GM13977 (cell line): ENCODE measurements at regions not wholly inside any gene's neighbourhood (a gene's known extent, or its start where the extent isn't known, plus 50 kb on each side); places are given as distances from the start of the nearest gene placed in this dataset.

Experiments used
- DNase-seq: peaks from one replicate; pipeline ENCODE4 v3.0.0; 2012; ENCODE audit warnings: low spot score
- CTCF ChIP-seq: IDR thresholded peaks from 2 replicates; pipeline ENCODE4 v1.5.1; 2012; ENCODE audit warnings: mild to moderate bottlenecking, control low read depth; ENCODE audit not compliant: insufficient read depth; ENCODE audit errors: extremely low read depth, missing control alignments
- in situ Hi-C: fragments of 300-500 bp; cut with MboI; formaldehyde crosslinking; loops from one replicate; pipeline ENCODE4 v1.12.0; 2022; ENCODE audit warnings: low sequenced_read_pairs, low pct_unique_long_range_greater_than_20kb, mixed read lengths, inconsistent platforms; ENCODE audit not compliant: unreplicated experiment

GRCh38 chr5:117701062-117701461 lies 1126.4 kb upstream of the SEMA6A start:
- in situ Hi-C loops: no loop called here
- no peak for DNase-seq
- TF ChIP-seq CTCF: no peak

GRCh38 chr5:117692606-117693005 lies 1118.0 kb upstream of the SEMA6A start:
- no peak for DNase-seq
- no peak for TF ChIP-seq CTCF
- in situ Hi-C loops: no loop called here

- in situ Hi-C loops: no loop called here
- TF ChIP-seq CTCF: no peak
Measured at GRCh38 chr5:117691081-117691870, 1116.7 kb upstream of the SEMA6A start.

GRCh38 chr5:117690612-117691011 lies 1116.0 kb upstream of the SEMA6A start:
- no peak for TF ChIP-seq CTCF
- no peak for DNase-seq
- in situ Hi-C loops: no loop called here

More at GRCh38 chr5:117691081-117691870, 1116.7 kb upstream of the SEMA6A start:
- no peak for DNase-seq

GRCh38 chr5:117686926-117687325 lies 1112.3 kb upstream of the SEMA6A start:
- TF ChIP-seq CTCF: no peak
- in situ Hi-C loops: no loop called here
- DNase-seq: no peak

GRCh38 chr5:117682416-117682815 lies 1107.8 kb upstream of the SEMA6A start:
- no peak for DNase-seq
- no peak for TF ChIP-seq CTCF
- in situ Hi-C loops: no loop called here
